Left cardiac atrium (tissue), 2 donors: ENCODE measurements at regions not wholly inside any gene's neighbourhood (a gene's known extent, or its start where the extent isn't known, plus 50 kb on each side); places are given as distances from the start of the nearest gene placed in this dataset.

Experiments used
- microRNA-seq, 2 donors: library from miRNA; unstranded; fragments of <30 nt; microRNA quantifications; one replicate each; pipeline ENCODE4 v1.2.0, GENCODE V29; 2020
- donor health status: DM: no; HTN: yes; CAD: no; lungs with severe emphysema.
- donor health status: DM: yes; HTN: yes; CAD: no.

Small RNA genes lying in the stretch of these regions (microRNA-seq; reads per million reads assigned to microRNA genes)
- gene MIR548I2 = 0 reads per million in 2 donors
